OCI-LY7 (cell line): ENCODE measurements at regions not wholly inside any gene's neighbourhood (a gene's known extent, or its start where the extent isn't known, plus 50 kb on each side); places are given as distances from the start of the nearest gene placed in this dataset.
"Not testable (repeated sequence)": the region's sequence is repeated elsewhere in the genome, so short reads cannot be mapped to it uniquely, and the experiment has no call there.

Experiments
- BruUV-seq: library from RNA; stranded (reverse); fragments of 400-500 nt; replicated peaks from 2 replicates; lab custom pipeline; 2021; lab: Mats Ljungman, UMichigan
- CTCF ChIA-PET: fragments of 300-600 bp; sonication (Branson Sonifier 250); formaldehyde crosslinking; loops from one replicate; lab custom pipeline; 2022; ENCODE audit warnings: antibody characterized with exemption; ENCODE audit not compliant: unreplicated experiment; lab: Charles Lee
- POLR2A ChIA-PET: fragments of 300-600 bp; sonication (Branson Sonifier 250); formaldehyde crosslinking; loops from one replicate; lab custom pipeline; 2022; ENCODE audit warnings: antibody characterized with exemption; lab: Charles Lee
- DNase-seq: peaks from one replicate; pipeline ENCODE4 v3.0.0-alpha.2; 2015; ENCODE audit warnings: low spot score
- H2AFZ ChIP-seq: fragments of 200-600 bp; sonication (generic), shearing (Covaris generic); 2 replicates; pipeline ENCODE4 v1.6.1; 2014; ENCODE audit warnings: mild to moderate bottlenecking, antibody characterized with exemption, low read length, moderate library complexity
- H3K27ac ChIP-seq: fragments of 200-600 bp; sonication (generic); 2 replicates; pipeline ENCODE4 v1.5.1; 2014; ENCODE audit warnings: mixed run types, low read depth, mild to moderate bottlenecking, moderate library complexity, low read length, inconsistent platforms; ENCODE audit not compliant: poor library complexity, severe bottlenecking
- H3K36me3 ChIP-seq: fragments of 200-600 bp; sonication (generic); 2 replicates; pipeline ENCODE4 v1.6.1; 2014; ENCODE audit warnings: mild to moderate bottlenecking, antibody characterized with exemption, low read length, moderate library complexity, mixed read lengths; ENCODE audit not compliant: insufficient read depth
- H3K4me1 ChIP-seq: fragments of 200-600 bp; sonication (generic); 2 replicates; pipeline ENCODE4 v1.5.1; 2014; ENCODE audit warnings: mild to moderate bottlenecking, low read length; ENCODE audit not compliant: insufficient read depth, poor library complexity, severe bottlenecking
- H3K4me2 ChIP-seq: fragments of 200-600 bp; sonication (generic); 2 replicates; pipeline ENCODE4 v1.6.1; 2014; ENCODE audit warnings: mild to moderate bottlenecking, low read length
- H3K4me3 ChIP-seq: fragments of 200-600 bp; sonication (generic); 2 replicates; pipeline ENCODE4 v1.5.1; 2014; ENCODE audit warnings: mild to moderate bottlenecking, low read depth, low read length; ENCODE audit not compliant: poor library complexity, severe bottlenecking
- H3K79me2 ChIP-seq: fragments of 200-600 bp; sonication (generic); 2 replicates; pipeline ENCODE4 v1.6.1; 2016; ENCODE audit warnings: low read depth, mild to moderate bottlenecking, low read length, moderate library complexity, mixed read lengths; ENCODE audit not compliant: insufficient read depth
- H3K9me2 ChIP-seq: fragments of 200-600 bp; sonication (generic); 2 replicates; pipeline ENCODE4 v1.6.1; 2016; ENCODE audit warnings: mild to moderate bottlenecking, low read length, mixed read lengths; ENCODE audit not compliant: insufficient read depth
- H3K9me3 ChIP-seq: fragments of 200-600 bp; sonication (generic); 2 replicates; pipeline ENCODE4 v1.6.1; 2014; ENCODE audit warnings: mild to moderate bottlenecking, mixed run types, low read length, mixed read lengths
- H4K20me1 ChIP-seq: fragments of 200-600 bp; sonication (generic); 2 replicates; pipeline ENCODE4 v1.6.1; 2014; ENCODE audit warnings: mild to moderate bottlenecking, antibody characterized with exemption, low read length, moderate library complexity, mixed read lengths; ENCODE audit not compliant: insufficient read depth
- CTCF ChIP-seq: fragments of 200-600 bp; sonication (generic); conservative IDR thresholded peaks from 2 replicates; pipeline ENCODE4 v1.5.1; 2014; ENCODE audit warnings: mild to moderate bottlenecking, antibody characterized with exemption, low read length, moderate library complexity, mixed read lengths
- EZH2phosphoT487 ChIP-seq: fragments of 200-600 bp; sonication (generic); IDR thresholded peaks from 2 replicates; pipeline ENCODE4 v1.6.1; 2018; ENCODE audit warnings: low read depth, borderline replicate concordance, mild to moderate bottlenecking, mixed run types, antibody characterized with exemption, low read length, moderate library complexity, mixed read lengths
- intact Hi-C: fragments of 100-400 bp; cut with micrococcal nuclease; formaldehyde crosslinking; loops from one replicate; pipeline ENCODE4 v1.10.0; 2022; ENCODE audit not compliant: unreplicated experiment

DNA sequence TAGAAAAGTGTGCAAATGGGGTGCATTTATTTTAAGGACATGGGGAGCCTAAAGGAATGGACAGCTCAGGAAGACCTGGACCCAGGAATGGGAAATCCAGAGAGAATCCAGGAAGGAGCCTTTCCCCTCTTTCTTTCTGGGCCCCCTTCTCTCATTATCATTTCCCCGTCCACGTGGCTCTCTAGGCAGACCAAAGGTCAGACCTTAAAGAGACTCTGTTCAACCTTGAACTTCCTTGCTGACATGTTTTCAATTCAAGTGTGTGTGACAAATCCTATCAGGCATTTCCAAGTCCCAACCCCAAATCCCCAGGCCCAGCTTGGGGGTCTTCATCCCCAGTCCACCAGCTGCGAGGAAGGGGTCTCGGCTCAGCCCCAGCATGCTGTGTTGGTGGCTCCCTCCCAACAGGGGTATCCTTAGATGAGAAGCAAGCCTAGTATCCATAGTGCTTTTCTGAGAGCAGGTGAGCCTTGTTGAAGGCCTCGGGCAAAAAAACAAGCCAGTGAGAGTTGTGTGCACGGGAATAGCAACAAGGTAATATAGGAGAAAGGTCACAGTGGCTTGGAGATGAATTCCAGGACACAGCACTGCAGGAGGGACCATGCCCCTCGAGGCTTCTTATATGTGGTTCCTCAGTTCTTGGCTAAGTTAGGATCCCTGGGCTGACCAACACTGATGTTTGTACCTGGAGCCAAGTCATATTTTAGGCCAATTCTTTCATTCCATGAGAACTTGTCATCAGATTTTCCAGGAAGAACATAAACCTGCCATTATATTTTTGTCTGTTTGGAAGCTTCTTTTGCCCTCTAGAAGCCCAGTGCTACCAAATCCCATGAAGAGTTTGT lies 130.0 kb downstream of the ASB7 start:
- Histone ChIP-seq H3K79me2 (no peaks in the 10 kb centered on the region), H3K4me3 (no peak overlapping the region), H3K27ac (no peak overlapping the region), H3K36me3 (no peaks in the 10 kb centered on the region), H3K4me2 (no peak overlapping the region), H4K20me1 (no peaks in the 10 kb centered on the region), H3K9me2 (no peaks in the 10 kb centered on the region), H3K9me3 (no peaks in the 10 kb centered on the region), H3K4me1 (no peaks in the 10 kb centered on the region), H2AFZ (no peak overlapping the region)
- no TSS peak for BruUV-seq
- no peak for DNase-seq
- CTCF ChIA-PET: no interaction called here
- TF ChIP-seq CTCF (no peak), EZH2phosphoT487 (no peak)
- POLR2A ChIA-PET: no interaction called here
- intact Hi-C loops: no loop called here

GRCh38 chr15:100733101-100733842 lies 130.9 kb downstream of the ASB7 start:
- ChIA-PET CTCF (no interaction called here), POLR2A (no interaction called here)
- Histone ChIP-seq H3K9me2 (no peaks in the 10 kb centered on the region), H3K4me3 (no peak overlapping the region), H2AFZ (no peak overlapping the region), H3K4me2 (no peak overlapping the region), H3K4me1 (no peaks in the 10 kb centered on the region), H3K9me3 (no peaks in the 10 kb centered on the region), H3K27ac (no peak overlapping the region), H3K36me3 (no peaks in the 10 kb centered on the region), H3K79me2 (no peaks in the 10 kb centered on the region), H4K20me1 (no peaks in the 10 kb centered on the region)
- DNase-seq: no peak
- intact Hi-C loops: no loop called here
- no TSS peak for BruUV-seq
- TF ChIP-seq EZH2phosphoT487 (no peak), CTCF (no peak)

DNA sequence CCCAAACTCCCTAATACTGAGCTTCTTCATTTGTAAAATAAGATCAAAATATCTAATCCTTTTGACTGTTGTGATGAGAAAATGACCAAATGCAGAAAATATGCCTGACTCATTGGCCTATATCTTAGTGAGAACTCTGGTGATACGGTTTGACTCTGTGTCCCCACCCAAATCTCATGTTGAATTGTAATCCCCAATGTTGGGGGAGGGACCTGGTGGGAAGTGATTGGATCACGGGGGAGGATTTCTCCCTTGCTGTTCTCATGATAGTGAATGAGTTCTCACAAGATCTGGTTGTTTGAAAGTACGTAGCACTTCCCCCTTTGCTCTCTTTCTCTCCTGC lies 131.4 kb downstream of the ASB7 start:
- H3K9me3 ChIP-seq, H3K4me3 ChIP-seq, BruUV-seq: not testable (repeated sequence)

More for the DNA sequence above, 131.4 kb downstream of the ASB7 start:
- H3K4me1 ChIP-seq, DNase-seq, H2AFZ ChIP-seq, H3K36me3 ChIP-seq, H3K79me2 ChIP-seq, H3K4me2 ChIP-seq, H3K9me2 ChIP-seq, intact Hi-C loops, H3K27ac ChIP-seq, POLR2A ChIA-PET, H4K20me1 ChIP-seq, CTCF ChIA-PET: not testable (repeated sequence)
